ENCODE measurements at regions not wholly inside any gene's neighbourhood (a gene's known extent, or its start where the extent isn't known, plus 50 kb on each side); places are given as distances from the start of the nearest gene placed in this dataset.

- in situ Hi-C loops (cut with MboI), result no loop called here
- Histone ChIP-seq H3K9ac (ENCODE audit: insufficient read depth in 1 of 2, low read depth in 2 of 2, low read length in 2 of 2) (no peak overlapping the region), H3K36me3 (ENCODE audit: control insufficient read depth, insufficient read depth, low read length) (no peaks in the 10 kb centered on the region), H3K27ac (ENCODE audit: extremely low read depth, low read depth, low read length) (no peak overlapping the region), H3K79me2 (ENCODE audit: control insufficient read depth, insufficient read depth, low read length) (no peaks in the 10 kb centered on the region), H2AFZ (ENCODE audit: low read depth, low read length) (no peak overlapping the region), H3K9me3 (replicated peaks; ENCODE audit: control insufficient read depth, insufficient read depth, low read depth, low read length) (no peaks in the 10 kb centered on the region), H3K4me3 (no peak overlapping the region), H3K4me2 (ENCODE audit: insufficient read depth, low read length) (no peak overlapping the region), H3K4me1 (replicated peaks in 1 of 2; ENCODE audit: control insufficient read depth in 2 of 2, insufficient read depth in 2 of 2, low read length in 2 of 2) (no peaks in the 10 kb centered on the region), H3K27me3 (ENCODE audit: control insufficient read depth in 2 of 2, insufficient read depth in 2 of 2, low read length in 2 of 2) (no peaks in the 10 kb centered on the region), H4K20me1 (replicated peaks; ENCODE audit: control insufficient read depth, insufficient read depth, low read length) (no peaks in the 10 kb centered on the region), H3K9me1 (ENCODE audit: control insufficient read depth, insufficient read depth, low read length) (no peaks in the 10 kb centered on the region)
- DNase-seq (ENCODE audit: extremely low read depth in 1 of 4, low spot score in 3 of 4) (no peak), ATAC-seq (no peak), FAIRE-seq (no peak)
- ChIA-PET CTCF (ENCODE audit: low intra/inter-chr PET ratio) (no interaction called here), POLR2A (no interaction called here)
- TF ChIP-seq FOSL1 (tag; conservative IDR thresholded peaks at IDR 0.05) (no peak), MEIS2 (IDR thresholded peaks at IDR 0.05; ENCODE audit: partially characterized antibody) (no peak), DPF2 (IDR thresholded peaks at IDR 0.05) (no peak), NELFE (IDR thresholded peaks at IDR 0.05; ENCODE audit: insufficient read depth, insufficient read length) (no peak), POU5F1 (IDR thresholded peaks at IDR 0.05; ENCODE audit: borderline replicate concordance, low read depth, low read length, partially characterized antibody) (no peak), SNAPC5 (CRISPR knock-in tag; IDR thresholded peaks at IDR 0.05) (no peak), NBN (IDR thresholded peaks at IDR 0.05; ENCODE audit: low read depth) (no peak), MTA3 (IDR thresholded peaks at IDR 0.05; ENCODE audit: borderline replicate concordance) (no peak), HDAC8 (tag; IDR thresholded peaks at IDR 0.05) (no peak), XRCC5 (IDR thresholded peaks at IDR 0.05; ENCODE audit: low read depth, low read length) (no peak), ZNF76 (CRISPR knock-in tag; IDR thresholded peaks at IDR 0.05; ENCODE audit: borderline replicate concordance) (no peak), ZNF277 (CRISPR knock-in tag; IDR thresholded peaks at IDR 0.05; ENCODE audit: borderline replicate concordance) (no peak), SMARCC2 (IDR thresholded peaks at IDR 0.05; ENCODE audit: low read depth) (no peak), PHB2 (IDR thresholded peaks at IDR 0.05; ENCODE audit: low read depth) (no peak), ZNF778 (CRISPR knock-in tag; IDR thresholded peaks at IDR 0.05) (no peak), MYC (IDR thresholded peaks at IDR 0.05; ENCODE audit: low read depth, low read length) (no peak), MYC (CRISPR knock-in tag; IDR thresholded peaks at IDR 0.05; ENCODE audit: borderline replicate concordance, low read depth) (no peak), ATF6 (CRISPR knock-in tag; IDR thresholded peaks at IDR 0.05) (no peak), HDGF (IDR thresholded peaks at IDR 0.05) (no peak), ZBTB8A (IDR thresholded peaks at IDR 0.05; ENCODE audit: partially characterized antibody) (no peak)
- intact Hi-C loops (cut with micrococcal nuclease), result no loop called here
- BruUV-seq (replicated peaks), result no TSS peak
- WGBS (ENCODE audit: insufficient coverage, low coverage, missing lambda C conversion rate), result 27% methylated on average over 8 of the region's 8 CpGs
Observed at GRCh38 chr11:96755752-96756151, 365.9 kb downstream of the JRKL start.

Measured in K562 (cell line).